PC-9 (cell line): ENCODE measurements at regions not wholly inside any gene's neighbourhood (a gene's known extent, or its start where the extent isn't known, plus 50 kb on each side); places are given as distances from the start of the nearest gene placed in this dataset.

ENCODE experiments used
- EZH2 ChIP-seq: fragments of 200-600 bp; sonication (generic); IDR thresholded peaks from 2 replicates; pipeline ENCODE4 v1.8.0; 2017; ENCODE audit warnings: antibody characterized with exemption, low read depth
- TF ChIP-seq, protein P1 (sequence below): fragments of 200-600 bp; sonication (generic); conservative IDR thresholded peaks from 2 replicates; pipeline ENCODE4 v1.6.1; 2017; ENCODE audit warnings: mixed run types, antibody characterized with exemption, mild to moderate bottlenecking, moderate library complexity

DNA sequence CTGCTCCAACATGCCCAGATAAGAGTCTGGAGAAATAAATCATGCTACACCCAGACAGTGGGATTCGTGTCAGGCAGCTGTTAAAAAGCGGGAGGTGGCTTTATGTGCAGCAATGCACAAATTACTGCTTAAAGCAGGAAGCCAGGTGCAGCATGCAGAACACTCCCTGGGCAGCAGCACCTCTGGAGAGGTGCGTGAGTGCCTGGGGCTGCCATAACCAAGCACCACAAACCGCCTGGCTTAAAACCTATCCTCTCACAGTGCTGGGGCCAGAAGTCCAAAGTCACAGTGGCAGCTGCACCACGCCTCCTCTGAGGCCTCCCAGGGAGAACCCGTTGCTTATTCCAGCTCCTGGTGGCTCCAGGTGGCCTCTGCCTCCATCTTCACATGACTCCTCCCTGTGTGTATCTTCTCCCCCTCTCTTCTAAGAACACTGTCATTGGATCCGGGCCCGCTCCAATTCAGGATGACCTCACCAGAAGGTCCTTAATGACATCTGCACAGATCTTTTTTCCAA lies 115.6 kb downstream of the SIK1 start:
- TF ChIP-seq, protein P1, sequence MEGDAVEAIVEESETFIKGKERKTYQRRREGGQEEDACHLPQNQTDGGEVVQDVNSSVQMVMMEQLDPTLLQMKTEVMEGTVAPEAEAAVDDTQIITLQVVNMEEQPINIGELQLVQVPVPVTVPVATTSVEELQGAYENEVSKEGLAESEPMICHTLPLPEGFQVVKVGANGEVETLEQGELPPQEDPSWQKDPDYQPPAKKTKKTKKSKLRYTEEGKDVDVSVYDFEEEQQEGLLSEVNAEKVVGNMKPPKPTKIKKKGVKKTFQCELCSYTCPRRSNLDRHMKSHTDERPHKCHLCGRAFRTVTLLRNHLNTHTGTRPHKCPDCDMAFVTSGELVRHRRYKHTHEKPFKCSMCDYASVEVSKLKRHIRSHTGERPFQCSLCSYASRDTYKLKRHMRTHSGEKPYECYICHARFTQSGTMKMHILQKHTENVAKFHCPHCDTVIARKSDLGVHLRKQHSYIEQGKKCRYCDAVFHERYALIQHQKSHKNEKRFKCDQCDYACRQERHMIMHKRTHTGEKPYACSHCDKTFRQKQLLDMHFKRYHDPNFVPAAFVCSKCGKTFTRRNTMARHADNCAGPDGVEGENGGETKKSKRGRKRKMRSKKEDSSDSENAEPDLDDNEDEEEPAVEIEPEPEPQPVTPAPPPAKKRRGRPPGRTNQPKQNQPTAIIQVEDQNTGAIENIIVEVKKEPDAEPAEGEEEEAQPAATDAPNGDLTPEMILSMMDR = no peak
- TF ChIP-seq EZH2 = no peak
